ENCODE measurements at regions not wholly inside any gene's neighbourhood (a gene's known extent, or its start where the extent isn't known, plus 50 kb on each side); places are given as distances from the start of the nearest gene placed in this dataset.

DNA sequence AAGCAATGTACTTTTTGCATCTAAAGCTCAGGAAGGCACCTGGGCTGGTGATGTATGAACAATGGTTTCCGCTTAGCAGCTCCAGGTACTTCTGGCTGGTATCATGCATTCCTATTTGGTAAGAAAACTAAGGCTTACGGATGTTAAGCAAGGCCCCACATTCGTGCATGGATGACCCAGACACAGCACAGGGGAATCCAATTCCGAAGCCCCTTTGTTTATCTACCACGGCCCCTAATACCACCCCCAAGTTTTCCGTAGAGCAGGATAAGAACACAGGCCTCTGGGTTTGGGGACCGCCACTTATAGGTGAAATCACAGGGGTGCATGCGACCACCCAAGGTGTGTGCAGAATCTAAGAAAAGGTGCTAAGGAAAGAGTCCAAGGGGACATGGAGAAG is 192.1 kb upstream of the ID2 start:
- DNase-seq (ENCODE audit: low spot score): no peak
- H3K4me1 ChIP-seq: peaks cover 42% of the 10 kb centered on the region
- H3K4me2 ChIP-seq: no peak overlapping the region
- TF ChIP-seq, protein P1, sequence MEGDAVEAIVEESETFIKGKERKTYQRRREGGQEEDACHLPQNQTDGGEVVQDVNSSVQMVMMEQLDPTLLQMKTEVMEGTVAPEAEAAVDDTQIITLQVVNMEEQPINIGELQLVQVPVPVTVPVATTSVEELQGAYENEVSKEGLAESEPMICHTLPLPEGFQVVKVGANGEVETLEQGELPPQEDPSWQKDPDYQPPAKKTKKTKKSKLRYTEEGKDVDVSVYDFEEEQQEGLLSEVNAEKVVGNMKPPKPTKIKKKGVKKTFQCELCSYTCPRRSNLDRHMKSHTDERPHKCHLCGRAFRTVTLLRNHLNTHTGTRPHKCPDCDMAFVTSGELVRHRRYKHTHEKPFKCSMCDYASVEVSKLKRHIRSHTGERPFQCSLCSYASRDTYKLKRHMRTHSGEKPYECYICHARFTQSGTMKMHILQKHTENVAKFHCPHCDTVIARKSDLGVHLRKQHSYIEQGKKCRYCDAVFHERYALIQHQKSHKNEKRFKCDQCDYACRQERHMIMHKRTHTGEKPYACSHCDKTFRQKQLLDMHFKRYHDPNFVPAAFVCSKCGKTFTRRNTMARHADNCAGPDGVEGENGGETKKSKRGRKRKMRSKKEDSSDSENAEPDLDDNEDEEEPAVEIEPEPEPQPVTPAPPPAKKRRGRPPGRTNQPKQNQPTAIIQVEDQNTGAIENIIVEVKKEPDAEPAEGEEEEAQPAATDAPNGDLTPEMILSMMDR (IDR thresholded peaks at IDR 0.05): no peak
- TF ChIP-seq EZH2 (IDR thresholded peaks at IDR 0.05) (no peak), EZH2phosphoT487 (IDR thresholded peaks at IDR 0.05) (no peak)
- H3K27me3 ChIP-seq: no peaks in the 10 kb centered on the region
- no peaks in the 10 kb centered on the region for H3K36me3 ChIP-seq
- H3F3A ChIP-seq (ENCODE audit: low read depth): no peaks in the 10 kb centered on the region
- no peaks in the 10 kb centered on the region for H3K36me3 Mint-ChIP-seq
- H3K27me3 Mint-ChIP-seq (ENCODE audit: insufficient read depth, low read depth): peaks cover 5% of the 10 kb centered on the region
- H3K27ac ChIP-seq: no peak overlapping the region
- H3K4me1 Mint-ChIP-seq: peaks cover 48% of the 10 kb centered on the region
- H3K27ac Mint-ChIP-seq: no peak overlapping the region
- no peak overlapping the region for H3K9ac ChIP-seq
- no peaks in the 10 kb centered on the region for H3K9me3 Mint-ChIP-seq
- H4K20me1 ChIP-seq (ENCODE audit: low read depth): no peaks in the 10 kb centered on the region
- no peak overlapping the region for H2AFZ ChIP-seq (replicated peaks)
- no peak overlapping the region for H3K4me3 Mint-ChIP-seq
- H3K79me2 ChIP-seq (ENCODE audit: low read depth): no peaks in the 10 kb centered on the region
- no peak overlapping the region for H3K4me3 ChIP-seq
- H3K9me3 ChIP-seq (ENCODE audit: low read depth): no peaks in the 10 kb centered on the region

DNA sequence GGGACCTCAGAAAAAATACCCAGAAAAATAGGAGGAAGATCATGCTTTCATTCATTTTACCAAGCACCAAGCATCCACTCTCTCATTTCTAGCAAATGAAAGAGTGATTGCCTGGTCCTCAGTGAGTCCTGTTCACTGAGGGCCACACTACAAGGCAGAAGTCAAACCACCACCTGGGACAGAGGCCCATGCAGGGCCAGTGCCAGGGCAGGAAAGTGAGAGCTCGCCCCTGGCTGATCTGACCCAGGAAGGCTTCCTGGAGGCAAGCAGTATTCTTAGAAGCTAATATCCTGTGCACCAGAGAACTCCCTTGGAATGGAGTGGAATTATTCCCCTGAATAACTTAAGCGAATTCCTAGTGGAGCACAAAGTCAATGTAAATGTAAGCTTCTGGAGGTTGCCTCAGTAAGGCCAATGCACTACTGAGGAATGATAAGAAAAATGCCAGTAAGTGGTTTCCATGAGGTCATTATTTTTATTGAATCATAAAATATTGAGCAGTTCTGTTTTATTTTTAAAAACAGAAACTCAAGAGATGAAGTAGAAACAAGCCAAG is 191.6 kb upstream of the ID2 start:
- Mint-ChIP-seq H3K4me1 (peaks cover 52% of the 10 kb centered on the region), H3K9me3 (no peaks in the 10 kb centered on the region), H3K27me3 (ENCODE audit: insufficient read depth, low read depth) (peaks cover 5% of the 10 kb centered on the region), H3K4me3 (no peak overlapping the region), H3K27ac (no peak overlapping the region), H3K36me3 (no peaks in the 10 kb centered on the region)
- Histone ChIP-seq H4K20me1 (ENCODE audit: low read depth) (no peaks in the 10 kb centered on the region), H3K4me2 (no peak overlapping the region), H3K4me1 (peaks cover 42% of the 10 kb centered on the region), H3K9ac (no peak overlapping the region), H3K27ac (no peak overlapping the region), H3F3A (ENCODE audit: low read depth) (no peaks in the 10 kb centered on the region), H3K9me3 (ENCODE audit: low read depth) (no peaks in the 10 kb centered on the region), H3K79me2 (ENCODE audit: low read depth) (no peaks in the 10 kb centered on the region), H3K27me3 (no peaks in the 10 kb centered on the region), H3K36me3 (no peaks in the 10 kb centered on the region), H3K4me3 (no peak overlapping the region), H2AFZ (replicated peaks) (no peak overlapping the region)
- TF ChIP-seq EZH2 (IDR thresholded peaks at IDR 0.05) (no peak), EZH2phosphoT487 (IDR thresholded peaks at IDR 0.05) (no peak)
- TF ChIP-seq, protein P1 (IDR thresholded peaks at IDR 0.05): no peak
- no peak for DNase-seq (ENCODE audit: low spot score)

DNA sequence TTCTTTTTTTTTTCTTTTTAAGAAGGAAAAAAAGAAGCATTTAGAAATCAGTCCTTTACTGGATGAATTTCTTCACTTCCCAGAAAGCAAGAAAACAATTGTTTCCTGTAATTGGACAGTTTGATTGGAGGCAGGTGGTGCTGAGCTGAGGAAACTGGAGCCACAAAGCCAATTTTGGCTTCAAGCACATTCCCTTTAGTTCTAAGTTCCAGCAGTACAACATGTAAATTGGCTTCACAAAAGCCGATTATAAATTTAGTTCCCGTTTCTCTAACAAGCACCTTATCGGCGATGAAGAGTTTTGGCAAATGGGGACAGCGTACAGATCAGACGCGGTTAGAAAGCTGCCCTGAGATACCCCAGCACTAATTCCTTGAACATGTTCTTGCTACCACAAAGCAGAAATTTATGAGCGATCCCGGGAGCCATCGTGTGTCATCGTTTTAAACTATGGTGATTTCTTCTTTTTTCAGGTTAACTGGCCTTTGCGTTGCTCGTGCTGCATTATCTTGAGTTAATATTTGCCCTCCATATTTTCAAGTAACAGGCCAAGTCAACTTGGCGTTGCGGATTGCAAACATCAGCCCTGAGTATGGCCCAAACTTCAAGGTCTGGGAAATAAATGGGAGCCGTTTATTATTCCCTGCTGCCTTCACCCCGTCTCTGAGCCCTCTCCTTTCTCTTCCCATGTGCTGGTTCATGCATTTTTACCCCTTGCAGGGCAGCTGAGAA is 190.4 kb upstream of the ID2 start:
- no peaks in the 10 kb centered on the region for H3K36me3 Mint-ChIP-seq
- Histone ChIP-seq H3K36me3 (no peaks in the 10 kb centered on the region), H3F3A (ENCODE audit: low read depth) (no peaks in the 10 kb centered on the region), H3K79me2 (ENCODE audit: low read depth) (no peaks in the 10 kb centered on the region), H3K4me2 (no peak overlapping the region), H3K27ac (no peak overlapping the region), H3K4me3 (no peak overlapping the region), H2AFZ (replicated peaks) (no peak overlapping the region), H3K9ac (no peak overlapping the region), H3K9me3 (ENCODE audit: low read depth) (no peaks in the 10 kb centered on the region), H3K27me3 (no peaks in the 10 kb centered on the region), H3K4me1 (peaks cover 42% of the 10 kb centered on the region), H4K20me1 (ENCODE audit: low read depth) (no peaks in the 10 kb centered on the region)
- H3K4me1 Mint-ChIP-seq: peaks cover 52% of the 10 kb centered on the region
- peaks cover 5% of the 10 kb centered on the region for H3K27me3 Mint-ChIP-seq (ENCODE audit: insufficient read depth, low read depth)
- TF ChIP-seq, protein P1 (IDR thresholded peaks at IDR 0.05): no peak
- TF ChIP-seq EZH2 (IDR thresholded peaks at IDR 0.05) (no peak), EZH2phosphoT487 (IDR thresholded peaks at IDR 0.05) (no peak)
- no peak for DNase-seq (ENCODE audit: low spot score)
- H3K27ac Mint-ChIP-seq: no peak overlapping the region
- H3K9me3 Mint-ChIP-seq: no peaks in the 10 kb centered on the region
- H3K4me3 Mint-ChIP-seq: no peak overlapping the region
